HG03571 (cell line): ENCODE measurements at regions not wholly inside any gene's neighbourhood (a gene's known extent, or its start where the extent isn't known, plus 50 kb on each side); places are given as distances from the start of the nearest gene placed in this dataset.

Source experiments
- ATAC-seq: cut with Tn5 transposase; IDR thresholded peaks from one replicate; pipeline ENCODE4 v1.9.1; 2021; ENCODE audit not compliant: unreplicated experiment

- ATAC-seq: no peak
Observed at GRCh38 chr9:116058421-116058820, 95.2 kb upstream of the PAPPA start.

- ATAC-seq: no peak
Observed at GRCh38 chr9:116059466-116059865, 94.1 kb upstream of the PAPPA start.

GRCh38 chr9:116060631-116061030, 93.0 kb upstream of the PAPPA start:
- ATAC-seq: no peak

- ATAC-seq: no peak
Observed at GRCh38 chr9:116061546-116062205, 91.9 kb upstream of the PAPPA start.

GRCh38 chr9:116062206-116062550, 91.4 kb upstream of the PAPPA start:
- no peak for ATAC-seq

- no peak for ATAC-seq
Observed at GRCh38 chr9:116064970-116065369, 88.6 kb upstream of the PAPPA start.

GRCh38 chr9:116066221-116066620, 87.4 kb upstream of the PAPPA start:
- no peak for ATAC-seq

GRCh38 chr9:116067566-116067965, 86.0 kb upstream of the PAPPA start:
- ATAC-seq: no peak

- no peak for ATAC-seq
Observed at GRCh38 chr9:116070256-116070914, 83.2 kb upstream of the PAPPA start.

GRCh38 chr9:116072046-116072445, 81.5 kb upstream of the PAPPA start:
- ATAC-seq: no peak

GRCh38 chr9:116073826-116074225, 79.8 kb upstream of the PAPPA start:
- ATAC-seq: no peak

- no peak for ATAC-seq
Observed at GRCh38 chr9:116074658-116075057, 78.9 kb upstream of the PAPPA start.

- no peak for ATAC-seq
Observed at GRCh38 chr9:116075191-116075590, 78.4 kb upstream of the PAPPA start.

- no peak for ATAC-seq
Observed at GRCh38 chr9:116078640-116079039, 75.0 kb upstream of the PAPPA start.

- ATAC-seq: no peak
Observed at GRCh38 chr9:116080561-116080960, 73.0 kb upstream of the PAPPA start.

GRCh38 chr9:116081435-116082115, 72.0 kb upstream of the PAPPA start:
- no peak for ATAC-seq

- ATAC-seq: no peak
Observed at GRCh38 chr9:116083837-116084236, 69.8 kb upstream of the PAPPA start.

GRCh38 chr9:116084497-116084896, 69.1 kb upstream of the PAPPA start:
- no peak for ATAC-seq

GRCh38 chr9:116087246-116087645, 66.3 kb upstream of the PAPPA start:
- no peak for ATAC-seq

- ATAC-seq: no peak
Observed at GRCh38 chr9:116087751-116088194, 65.8 kb upstream of the PAPPA start.

- no peak for ATAC-seq
Observed at GRCh38 chr9:116088396-116088795, 65.2 kb upstream of the PAPPA start.

GRCh38 chr9:116090030-116090770, 63.4 kb upstream of the PAPPA start:
- no peak for ATAC-seq
